ENCODE measurements at regions not wholly inside any gene's neighbourhood (a gene's known extent, or its start where the extent isn't known, plus 50 kb on each side); places are given as distances from the start of the nearest gene placed in this dataset.

DNA sequence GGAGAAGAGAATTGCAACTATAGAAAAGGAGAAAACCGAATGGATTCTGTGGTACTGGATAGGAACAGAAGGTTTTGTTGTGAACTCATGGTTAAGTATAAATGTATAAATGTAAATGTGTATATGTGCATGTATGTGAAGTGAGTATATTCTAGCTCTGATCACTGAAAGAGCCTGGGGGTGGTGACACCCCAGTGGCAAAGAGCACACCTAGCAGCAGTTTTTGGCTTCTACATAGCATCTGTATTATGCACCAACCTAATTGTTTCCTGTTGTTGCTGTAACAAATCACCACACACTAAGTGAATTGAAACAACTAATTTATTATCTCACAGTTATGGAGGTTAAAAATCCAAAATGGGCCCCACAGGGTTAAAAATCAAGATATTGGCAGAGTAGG, 455.4 kb downstream of the RPS24 start:
- ATAC-seq (no peak), DNase-seq (ENCODE audit: low spot score) (no peak)
- intact Hi-C loops (cut with DNase I): no loop called here

DNA sequence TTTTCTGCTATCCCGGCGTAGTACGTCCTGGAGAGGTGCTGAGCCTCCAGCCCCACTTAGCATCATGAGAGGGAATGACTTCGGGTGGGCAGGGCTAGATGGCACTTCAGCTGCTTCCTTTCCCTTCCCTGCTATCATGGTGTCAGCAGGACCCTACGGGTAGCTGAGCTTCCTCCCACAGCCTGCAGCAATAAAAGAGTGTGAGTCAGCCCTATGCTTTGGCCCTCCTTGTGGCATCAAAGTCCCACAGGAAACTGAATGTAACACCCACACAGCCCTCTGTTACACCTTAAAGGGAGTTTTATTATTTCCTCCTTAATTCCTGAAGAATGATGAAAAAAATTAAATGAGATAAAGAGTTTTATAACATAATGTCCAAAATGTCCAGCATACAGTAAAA, 458.1 kb downstream of the RPS24 start:
- intact Hi-C loops (cut with DNase I): no loop called here

DNA sequence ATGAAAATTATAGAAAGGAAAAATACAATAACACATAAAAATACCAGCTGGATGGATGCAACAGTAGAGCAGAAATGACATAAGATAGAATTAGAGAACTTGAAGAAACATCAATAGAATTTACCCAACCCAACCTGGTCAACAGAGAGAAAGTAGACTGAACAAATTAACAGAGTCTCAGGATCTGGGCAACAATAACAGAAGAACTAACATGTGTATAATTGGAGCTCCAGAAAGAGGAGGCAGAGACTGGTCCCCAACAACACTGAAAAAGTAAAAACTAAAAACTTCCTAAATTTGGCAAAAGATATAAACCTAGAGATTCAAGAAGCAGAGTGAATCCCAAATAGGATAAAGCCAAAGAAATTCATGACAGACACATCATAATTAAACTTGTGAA, 458.8 kb downstream of the RPS24 start:
- intact Hi-C loops (cut with DNase I): no loop called here
- DNase-seq (ENCODE audit: low spot score) (no peak), ATAC-seq (no peak)

More for the DNA sequence above, 458.1 kb downstream of the RPS24 start:
- no peak for ATAC-seq
- DNase-seq (ENCODE audit: low spot score): no peak

DNA sequence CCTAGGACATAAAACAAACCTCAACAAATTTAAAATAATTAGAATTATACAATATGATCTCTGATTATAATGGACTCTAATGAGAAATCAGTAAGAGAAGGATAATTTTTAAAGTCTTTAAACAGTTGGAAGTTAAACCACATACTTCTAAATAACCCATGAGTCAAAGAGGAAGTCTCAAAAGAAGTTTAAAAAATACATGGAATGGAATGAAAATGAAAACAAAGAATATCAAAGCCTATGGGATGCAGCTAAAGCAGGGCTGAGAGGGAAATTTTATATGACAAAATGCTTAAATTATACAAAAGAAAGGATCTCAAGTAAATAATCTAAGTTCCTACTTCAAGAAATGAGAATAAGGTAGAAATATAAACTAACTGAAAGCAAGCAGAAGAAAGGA, 460.5 kb downstream of the RPS24 start:
- DNase-seq (ENCODE audit: low spot score) (no peak), ATAC-seq (no peak)
- intact Hi-C loops (cut with DNase I): no loop called here

DNA sequence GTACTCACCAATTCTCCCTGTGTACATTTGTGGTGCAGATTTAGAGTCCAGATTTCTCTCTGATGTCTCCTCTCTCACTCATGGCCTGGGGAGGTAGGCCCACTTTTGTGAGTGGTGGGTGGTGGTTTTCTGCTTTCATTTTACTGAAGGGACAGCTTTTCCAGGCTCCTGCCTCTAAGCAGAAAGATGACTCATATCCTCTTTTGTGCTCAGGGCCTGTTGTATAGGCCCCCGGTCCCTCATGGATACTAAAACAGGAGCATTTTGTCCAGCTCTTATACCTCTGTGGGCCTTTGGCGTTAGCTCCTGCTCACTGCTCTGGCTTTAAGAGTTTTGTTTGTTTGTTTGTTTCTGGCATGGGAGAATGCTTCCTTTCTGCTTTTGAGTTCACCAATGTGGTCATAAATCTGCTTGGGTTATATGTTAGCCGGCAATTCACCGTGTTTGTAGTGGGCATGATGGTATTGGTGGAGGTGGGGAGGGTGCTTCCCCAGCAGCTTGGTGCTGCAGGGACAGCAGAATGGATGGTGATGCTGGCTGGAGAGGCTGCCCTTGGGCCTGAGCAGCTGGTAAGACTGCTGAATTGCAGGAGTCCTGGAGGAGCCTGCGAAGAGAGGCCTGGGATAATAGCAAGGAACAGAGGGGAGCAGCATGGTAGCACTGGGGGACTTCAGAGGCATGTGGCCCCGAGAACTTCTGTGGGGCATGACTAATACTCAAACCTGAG, 468.7 kb downstream of the RPS24 start:
- no peak for ATAC-seq
- intact Hi-C loops (cut with DNase I): no loop called here
- DNase-seq (ENCODE audit: low spot score): no peak

DNA sequence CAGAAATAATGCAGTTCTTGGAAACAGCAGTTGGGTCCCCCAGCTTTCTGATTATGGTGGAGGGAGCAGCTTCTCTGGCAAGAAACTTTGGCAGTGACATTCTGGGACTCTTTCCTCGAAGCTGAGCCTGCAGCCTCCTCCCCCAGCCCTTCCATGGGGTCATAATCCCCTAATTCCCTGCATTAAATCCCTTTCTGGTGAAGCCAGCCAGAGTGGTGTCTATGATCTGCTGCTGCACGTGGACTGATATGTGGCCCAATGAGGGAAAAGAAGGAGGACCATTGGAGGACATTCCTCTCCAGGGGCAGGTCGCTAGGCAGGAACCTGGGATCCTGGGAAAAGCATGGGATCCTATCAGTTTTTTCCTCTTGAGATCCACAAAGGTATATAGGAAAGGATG, 470.5 kb downstream of the RPS24 start:
- ATAC-seq (no peak), DNase-seq (ENCODE audit: low spot score) (no peak)
- intact Hi-C loops (cut with DNase I): no loop called here

DNA sequence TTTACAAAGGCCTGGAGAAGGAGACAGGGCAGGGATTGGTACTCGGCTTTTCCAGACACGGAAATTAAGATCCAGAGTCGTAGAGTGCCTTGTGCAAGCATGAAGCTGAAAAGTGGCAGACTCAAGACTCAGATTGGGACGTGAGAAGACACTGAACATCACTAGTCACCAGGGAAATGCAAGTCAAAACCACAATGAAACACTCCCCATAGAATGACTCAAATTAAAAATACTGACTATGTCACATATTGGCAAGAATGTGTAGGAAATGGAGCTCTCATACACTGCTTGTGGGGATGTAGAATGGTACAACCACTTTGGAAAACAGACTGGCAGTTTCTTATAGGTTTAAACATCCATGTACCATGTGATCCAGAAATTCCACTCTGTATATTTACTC, 472.0 kb downstream of the RPS24 start:
- ATAC-seq: no peak
- intact Hi-C loops (cut with DNase I): no loop called here
- DNase-seq (ENCODE audit: low spot score): no peak

DNA sequence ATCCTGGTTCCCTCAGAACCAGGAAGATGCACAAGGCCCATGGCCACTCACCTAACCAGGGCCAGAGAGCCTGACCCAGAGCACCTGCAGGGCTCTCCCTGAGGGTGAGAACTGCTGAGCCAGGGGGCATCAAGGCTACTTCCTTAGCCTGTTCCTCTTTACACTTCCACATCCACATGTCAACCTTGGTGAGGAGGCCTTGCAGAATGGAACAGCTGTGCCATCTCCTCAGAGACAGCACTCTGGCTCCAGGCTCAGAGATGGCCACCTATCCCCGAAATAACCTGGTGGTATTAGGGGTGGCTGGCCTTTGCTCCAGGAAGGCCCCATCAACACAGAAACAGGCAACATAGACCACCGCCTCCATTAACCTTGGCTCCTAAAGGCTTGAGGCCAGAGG, 473.0 kb downstream of the RPS24 start:
- DNase-seq (ENCODE audit: low spot score): no peak
- intact Hi-C loops (cut with DNase I): no loop called here
- ATAC-seq: no peak

DNA sequence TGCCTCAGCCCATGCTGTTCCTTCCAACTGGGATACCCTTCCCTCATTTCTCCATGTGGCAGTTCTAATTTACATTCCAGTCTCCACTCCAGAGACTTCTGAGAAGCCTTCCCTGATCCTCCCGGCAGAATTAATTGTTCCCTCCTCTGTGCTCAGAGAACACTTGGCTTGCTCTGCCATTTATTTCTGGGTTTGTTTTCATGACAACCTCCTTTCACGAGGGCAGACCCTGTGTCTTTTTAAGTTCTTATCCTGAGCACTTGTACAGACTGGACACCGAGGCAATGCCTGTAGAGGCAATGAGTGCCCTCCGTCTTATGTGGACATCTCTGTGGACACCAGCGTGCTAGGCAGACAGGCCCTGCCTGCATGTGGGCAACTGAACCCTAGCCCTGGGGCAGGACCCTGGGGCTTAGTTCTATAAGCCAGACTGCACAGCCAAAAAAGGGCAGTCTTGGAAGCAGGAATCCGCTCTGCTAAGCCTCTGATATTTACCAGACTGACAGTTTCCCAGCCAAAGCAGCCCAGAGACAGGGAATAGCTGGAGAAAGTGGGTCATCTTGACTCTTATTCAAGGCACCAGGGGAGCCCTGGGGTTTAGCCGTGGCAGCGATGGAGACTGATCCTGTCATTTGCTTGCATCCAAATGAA, 474.0 kb downstream of the RPS24 start:
- intact Hi-C loops (cut with DNase I): no loop called here
- no peak for DNase-seq (ENCODE audit: low spot score)
- no peak for ATAC-seq

DNA sequence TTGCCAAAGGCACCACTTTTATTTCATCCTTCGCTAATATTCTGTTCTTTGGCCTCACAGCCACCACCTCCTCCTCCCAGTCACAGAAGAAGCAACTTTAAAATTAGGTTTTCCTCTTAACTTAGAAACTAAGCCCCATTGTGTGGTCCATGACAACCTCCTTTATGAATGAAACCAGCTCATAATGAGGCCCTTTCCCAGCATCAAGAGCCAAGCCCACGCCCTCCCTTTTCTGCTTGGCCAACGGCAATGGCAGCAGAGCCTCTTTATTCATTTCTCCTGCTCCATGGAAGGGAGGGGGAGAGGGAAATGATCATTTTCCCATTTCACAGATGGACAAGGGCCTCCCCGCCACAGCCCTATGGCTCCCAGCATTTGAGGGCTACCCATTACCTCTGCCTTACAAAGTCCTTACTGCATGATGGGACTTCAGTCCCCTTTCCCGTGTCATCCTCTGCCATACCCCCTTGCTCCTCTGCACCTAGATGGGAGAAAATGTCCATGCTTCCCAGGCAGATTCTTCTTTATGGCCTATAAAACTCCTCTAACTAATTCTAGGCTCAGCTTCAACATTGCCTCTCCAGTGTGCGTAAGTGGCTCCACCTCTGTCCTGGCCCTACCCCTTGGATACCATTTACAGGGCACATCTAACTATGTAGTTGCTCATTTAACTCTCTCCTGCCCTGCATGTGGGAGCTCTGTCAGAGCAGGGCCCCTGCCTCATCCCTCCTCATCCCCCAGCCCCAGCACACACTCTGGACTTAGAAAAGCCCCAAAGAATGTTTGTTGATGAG, 475.5 kb downstream of the RPS24 start:
- DNase-seq (ENCODE audit: low spot score) (no peak), ATAC-seq (no peak)
- intact Hi-C loops (cut with DNase I): no loop called here

DNA sequence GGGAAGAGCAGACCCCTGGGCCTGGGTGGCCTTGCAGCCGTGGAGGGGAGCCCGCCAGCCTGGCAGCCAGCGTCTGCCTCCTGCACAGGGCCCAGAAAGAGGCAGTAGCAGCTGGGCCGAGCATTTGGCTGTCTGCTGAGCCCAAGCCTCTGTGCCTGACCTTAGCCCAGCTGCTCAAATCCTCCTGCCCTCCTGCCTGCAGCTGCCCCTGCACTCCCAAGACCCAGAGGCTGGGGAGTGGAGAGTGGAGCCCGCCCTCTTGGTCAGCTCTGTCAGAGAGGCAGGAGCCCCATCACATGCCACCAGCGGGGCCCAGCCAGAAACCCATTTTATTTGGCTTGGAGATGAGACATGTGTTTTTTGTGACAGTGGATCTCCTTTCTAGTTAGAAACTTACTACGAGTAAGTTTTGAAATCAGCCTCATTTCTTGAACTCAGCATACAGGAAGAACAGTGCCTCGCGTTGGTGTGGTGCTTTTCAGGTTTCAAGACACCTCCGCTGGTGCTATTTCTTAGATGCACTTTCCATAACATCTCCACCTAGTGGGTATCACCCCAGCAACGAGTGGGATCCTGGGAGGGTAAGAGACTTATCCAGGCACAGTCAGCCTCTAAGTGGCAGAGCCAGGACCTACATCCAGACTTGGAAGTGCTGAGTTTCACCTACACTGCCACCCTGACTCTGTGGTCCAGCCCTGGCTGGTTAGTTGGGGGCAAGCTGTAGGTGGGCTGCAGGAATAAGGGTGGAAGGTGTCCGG, 477.1 kb downstream of the RPS24 start:
- ATAC-seq (peak; percentile 57), DNase-seq (ENCODE audit: low spot score) (no peak)
- intact Hi-C loops (cut with DNase I): no loop called here

DNA sequence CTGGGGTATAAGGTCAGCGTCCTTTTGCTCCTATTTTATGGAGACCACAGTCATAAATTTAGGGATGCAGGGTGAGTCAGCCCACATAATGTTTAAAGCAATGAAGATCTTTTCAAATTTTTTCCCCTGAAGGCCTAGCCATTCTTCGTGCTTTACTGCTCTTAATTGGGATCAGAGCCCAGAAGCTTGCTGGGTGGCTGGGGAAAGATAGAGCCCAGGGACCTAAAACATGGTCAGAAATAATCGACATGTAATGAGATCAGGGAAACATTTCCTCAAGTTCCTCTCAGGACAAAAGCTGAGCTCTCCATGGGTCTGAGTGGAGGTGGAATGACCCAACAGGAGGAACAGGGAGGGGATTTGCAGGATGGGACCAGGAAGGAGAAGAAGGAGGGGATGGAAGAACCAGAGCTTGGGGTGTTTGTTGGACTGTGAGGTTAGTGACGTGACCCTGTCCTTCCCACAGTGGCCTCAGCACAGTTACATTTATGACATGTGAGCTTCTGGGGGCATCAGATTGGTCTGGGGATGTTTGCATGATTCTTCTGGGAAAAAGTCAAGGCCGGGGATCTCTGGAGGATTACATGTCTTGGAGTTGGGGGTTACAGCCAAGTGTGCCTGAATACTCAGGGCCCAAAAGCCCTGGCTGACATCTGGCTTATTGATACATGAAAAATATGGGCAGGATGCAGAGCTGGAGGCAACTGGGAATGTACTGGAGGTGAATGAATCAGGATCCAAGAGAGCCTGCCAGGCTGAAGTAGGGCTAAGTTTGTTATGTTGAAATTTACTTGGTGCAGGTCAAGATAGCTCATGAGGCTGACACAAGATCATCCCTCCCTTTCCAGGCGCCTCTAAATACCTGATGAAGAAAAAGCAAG, 477.9 kb downstream of the RPS24 start:
- peak; percentile 48 for ATAC-seq
- no peak for DNase-seq (ENCODE audit: low spot score)
- intact Hi-C loops (cut with DNase I): no loop called here

DNA sequence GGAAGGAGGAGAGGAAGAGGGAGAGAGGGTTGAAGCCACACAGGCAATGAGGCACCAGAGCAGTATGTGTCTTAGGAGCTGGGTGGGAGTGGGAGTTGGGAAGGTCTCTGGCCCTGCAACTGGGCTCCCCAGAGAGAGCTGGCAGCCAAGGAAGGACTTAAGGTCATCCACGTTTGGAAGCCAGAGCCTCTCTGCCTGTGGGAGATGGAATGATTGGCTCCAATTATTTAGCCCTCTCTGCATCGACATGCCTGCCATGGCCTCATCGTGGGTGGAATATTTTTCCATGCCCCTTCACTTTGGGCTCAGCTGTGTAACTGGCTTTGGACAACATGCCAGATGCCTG, 478.5 kb downstream of the RPS24 start:
- peak; percentile 13 for ATAC-seq
- intact Hi-C loops (cut with DNase I): no loop called here
- DNase-seq (ENCODE audit: low spot score): no peak

DNA sequence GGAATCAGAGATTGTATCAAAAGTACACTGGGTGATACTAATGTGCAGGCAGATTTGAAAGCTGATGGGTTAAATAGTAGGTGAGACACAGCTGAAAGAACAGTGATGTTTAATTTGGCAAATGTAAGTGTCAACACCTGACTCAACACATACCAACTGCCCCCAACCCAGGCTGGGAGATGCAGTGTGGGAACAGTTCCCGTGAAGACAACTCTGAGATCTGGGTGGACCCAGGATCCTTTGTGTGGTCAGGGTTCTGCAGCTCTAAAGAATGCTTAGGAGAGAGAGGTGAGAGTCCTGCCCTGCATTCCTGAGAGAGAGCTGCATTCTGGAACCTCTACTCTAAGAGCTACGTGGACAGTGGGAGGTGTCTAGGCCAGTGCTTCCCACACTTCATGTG, 479.7 kb downstream of the RPS24 start:
- DNase-seq (ENCODE audit: low spot score) (no peak), ATAC-seq (no peak)
- intact Hi-C loops (cut with DNase I): no loop called here

DNA sequence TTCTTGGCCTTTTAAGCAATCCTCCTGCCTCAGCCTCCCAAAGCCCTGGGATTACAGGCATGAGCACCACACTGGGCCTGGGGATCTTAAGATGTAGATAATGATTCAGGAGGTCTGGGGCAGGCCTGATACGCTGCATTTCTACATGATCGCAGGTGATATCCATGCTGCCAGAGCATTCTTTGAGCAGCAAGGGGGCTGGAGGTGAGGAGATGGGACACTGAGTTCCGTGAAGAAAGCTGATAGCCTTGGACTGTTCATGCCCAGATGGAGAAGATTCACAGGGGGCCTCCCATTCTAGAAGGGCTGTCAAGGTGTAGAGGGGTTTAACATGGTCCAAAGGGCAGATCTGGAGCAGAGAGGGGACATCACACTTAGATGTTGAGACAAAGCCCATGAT, 480.3 kb downstream of the RPS24 start:
- intact Hi-C loops (cut with DNase I): no loop called here
- ATAC-seq (no peak), DNase-seq (ENCODE audit: low spot score) (no peak)

DNA sequence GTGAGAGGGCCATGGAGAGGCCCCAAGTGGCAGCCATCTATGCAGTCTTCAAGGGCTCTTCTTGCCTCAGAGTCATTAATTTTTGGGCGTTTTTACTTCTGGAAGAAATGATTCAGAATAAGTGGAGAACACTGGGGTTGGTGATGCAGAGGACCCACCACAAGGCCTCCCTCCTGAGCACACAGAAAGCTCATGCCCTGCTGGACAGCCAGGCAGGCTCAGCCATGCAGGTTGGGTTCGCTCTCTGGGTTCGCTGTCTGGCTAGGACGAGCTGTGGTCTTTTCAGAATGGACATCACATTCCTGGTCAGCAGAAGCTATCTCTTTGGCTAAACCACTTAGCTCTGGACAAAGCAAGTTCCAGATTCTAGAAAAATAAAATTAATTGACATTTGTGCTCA, 480.8 kb downstream of the RPS24 start:
- ATAC-seq: no peak
- intact Hi-C loops (cut with DNase I): no loop called here
- no peak for DNase-seq (ENCODE audit: low spot score)

DNA sequence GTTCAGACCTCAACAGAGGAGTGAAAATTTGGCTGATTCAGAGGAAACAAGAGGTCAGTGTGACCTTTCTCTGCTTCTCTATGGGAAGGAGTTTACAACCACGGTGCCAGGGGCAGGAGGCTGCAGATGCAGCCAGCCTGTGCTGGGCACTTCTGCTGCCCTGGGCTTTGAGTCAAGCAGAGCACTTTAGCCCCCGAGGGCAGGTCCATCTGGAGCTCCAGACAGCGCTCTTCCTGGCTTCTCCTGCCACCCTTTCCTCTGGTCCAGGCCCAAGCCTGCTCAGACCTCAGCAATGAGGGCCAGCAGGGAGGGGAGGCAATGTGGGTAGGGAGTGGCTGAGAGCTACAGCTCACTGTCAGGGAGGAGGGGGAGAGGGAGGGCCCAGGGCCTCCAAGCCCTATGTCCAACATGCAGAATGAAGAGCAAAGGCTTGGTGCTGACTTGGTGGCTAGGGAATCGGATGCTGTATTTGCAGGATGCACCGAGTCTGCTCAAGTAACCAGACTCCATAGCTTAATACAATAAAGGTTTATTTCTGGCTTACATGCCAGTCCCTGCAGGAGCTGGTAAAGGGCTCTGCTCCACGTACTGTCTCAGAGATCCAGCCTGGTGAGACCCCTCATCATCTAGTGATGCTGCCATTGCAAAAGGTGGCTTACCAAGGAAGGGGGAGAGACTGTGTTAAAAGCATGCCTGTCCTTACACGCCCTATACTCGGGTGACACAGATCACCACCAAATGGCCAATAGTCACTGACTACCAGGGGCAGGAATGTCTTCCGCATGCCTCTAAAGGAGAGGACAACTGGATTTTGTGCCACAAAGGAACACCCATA, 481.6 kb downstream of the RPS24 start:
- ATAC-seq (peak; percentile 42), DNase-seq (ENCODE audit: low spot score) (no peak)

DNA sequence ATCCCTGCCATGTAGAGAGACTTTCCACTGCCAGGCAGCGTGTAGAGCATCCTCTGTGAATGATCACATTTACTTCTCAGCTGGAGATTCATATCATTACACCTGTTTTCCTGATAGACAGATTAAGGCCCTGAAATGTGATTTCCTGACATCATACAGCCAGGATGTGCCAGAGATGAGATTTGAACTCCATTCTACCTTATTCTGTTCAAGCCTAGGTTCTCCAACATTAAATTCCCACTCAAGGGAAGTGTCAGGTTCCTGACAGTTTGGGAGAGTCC, 482.1 kb downstream of the RPS24 start:
- ATAC-seq (no peak), DNase-seq (ENCODE audit: low spot score) (no peak)
- intact Hi-C loops (cut with DNase I): loop anchor here (1.0 kb wide), 1 partner anchor 15 kb away; no protein-coding TSS in a partner anchor

More for the DNA sequence above, 481.6 kb downstream of the RPS24 start:
- intact Hi-C loops (cut with DNase I): no loop called here

All from sciatic nerve (tissue), 2 donors.